OCI-LY1 (cell line): ENCODE measurements at regions not wholly inside any gene's neighbourhood (a gene's known extent, or its start where the extent isn't known, plus 50 kb on each side); places are given as distances from the start of the nearest gene placed in this dataset.

Experiments
- EZH2 ChIP-seq: fragments of 200-600 bp; sonication (generic), shearing (Covaris generic); IDR thresholded peaks from 2 replicates; pipeline ENCODE4 v1.8.0; 2017; ENCODE audit warnings: borderline replicate concordance, mixed run types, mild to moderate bottlenecking, antibody characterized with exemption, low read length, moderate library complexity, mixed read lengths
- TF ChIP-seq, protein P1 (sequence below): fragments of 200-600 bp; sonication (generic), shearing (Covaris generic); IDR thresholded peaks from 2 replicates; pipeline ENCODE4 v1.5.1; 2017; ENCODE audit warnings: mild to moderate bottlenecking, antibody characterized with exemption, low read length, moderate library complexity, mixed read lengths

GRCh38 chr2:67312871-67313270 is 84.3 kb upstream of the ETAA1 start:
- TF ChIP-seq, protein P1, sequence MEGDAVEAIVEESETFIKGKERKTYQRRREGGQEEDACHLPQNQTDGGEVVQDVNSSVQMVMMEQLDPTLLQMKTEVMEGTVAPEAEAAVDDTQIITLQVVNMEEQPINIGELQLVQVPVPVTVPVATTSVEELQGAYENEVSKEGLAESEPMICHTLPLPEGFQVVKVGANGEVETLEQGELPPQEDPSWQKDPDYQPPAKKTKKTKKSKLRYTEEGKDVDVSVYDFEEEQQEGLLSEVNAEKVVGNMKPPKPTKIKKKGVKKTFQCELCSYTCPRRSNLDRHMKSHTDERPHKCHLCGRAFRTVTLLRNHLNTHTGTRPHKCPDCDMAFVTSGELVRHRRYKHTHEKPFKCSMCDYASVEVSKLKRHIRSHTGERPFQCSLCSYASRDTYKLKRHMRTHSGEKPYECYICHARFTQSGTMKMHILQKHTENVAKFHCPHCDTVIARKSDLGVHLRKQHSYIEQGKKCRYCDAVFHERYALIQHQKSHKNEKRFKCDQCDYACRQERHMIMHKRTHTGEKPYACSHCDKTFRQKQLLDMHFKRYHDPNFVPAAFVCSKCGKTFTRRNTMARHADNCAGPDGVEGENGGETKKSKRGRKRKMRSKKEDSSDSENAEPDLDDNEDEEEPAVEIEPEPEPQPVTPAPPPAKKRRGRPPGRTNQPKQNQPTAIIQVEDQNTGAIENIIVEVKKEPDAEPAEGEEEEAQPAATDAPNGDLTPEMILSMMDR, result no peak
- no peak for TF ChIP-seq EZH2
